ENCODE measurements at regions not wholly inside any gene's neighbourhood (a gene's known extent, or its start where the extent isn't known, plus 50 kb on each side); places are given as distances from the start of the nearest gene placed in this dataset.
"Not testable (repeated sequence)": the region's sequence is repeated elsewhere in the genome, so short reads cannot be mapped to it uniquely, and the experiment has no call there.

- no peak for DNase-seq
Measured at GRCh38 chr3:164365242-164365641, 713.1 kb downstream of the SI start.

- DNase-seq = peak in 1 of 2 experiments; percentile 19
Measured at GRCh38 chr3:164364111-164364510, 714.2 kb downstream of the SI start.

- DNase-seq = peak in 1 of 2 experiments; percentile 34
Measured at GRCh38 chr3:164360738-164361406, 717.4 kb downstream of the SI start.

- no peak for DNase-seq
Measured at GRCh38 chr3:164360078-164360578, 718.2 kb downstream of the SI start.

GRCh38 chr3:164352991-164353390 is 725.3 kb downstream of the SI start:
- no peak for DNase-seq

- DNase-seq = no peak
Measured at GRCh38 chr3:164351131-164351530, 727.2 kb downstream of the SI start.

- not testable (repeated sequence) for DNase-seq
Measured at GRCh38 chr3:164342206-164342605, 736.1 kb downstream of the SI start.

- DNase-seq = no peak
Measured at GRCh38 chr3:164341086-164341485, 737.2 kb downstream of the SI start.

GRCh38 chr3:164340273-164340672 is 738.0 kb downstream of the SI start:
- no peak for DNase-seq

- DNase-seq = peak in 1 of 2 experiments; percentile 63
Measured at GRCh38 chr3:164332831-164333802, 745.2 kb downstream of the SI start.

GRCh38 chr3:164326714-164327113 is 751.6 kb downstream of the SI start:
- DNase-seq = no peak

- peak in 1 of 2 experiments; percentile 48 for DNase-seq
Measured at GRCh38 chr3:164320962-164321361, 757.3 kb downstream of the SI start.

- DNase-seq = no peak
Measured at GRCh38 chr3:164306042-164306441, 772.3 kb downstream of the SI start.

GRCh38 chr3:164303894-164304293 is 774.4 kb downstream of the SI start:
- no peak for DNase-seq

GRCh38 chr3:164302622-164303021 is 775.7 kb downstream of the SI start:
- DNase-seq = no peak

GRCh38 chr3:164291486-164291885 is 786.8 kb downstream of the SI start:
- not testable (repeated sequence) for DNase-seq

GRCh38 chr3:164278550-164278949 is 799.7 kb downstream of the SI start:
- DNase-seq = no peak

- no peak for DNase-seq
Measured at GRCh38 chr3:164267053-164267452, 811.2 kb downstream of the SI start.

GRCh38 chr3:164250923-164251322 is 827.4 kb downstream of the SI start:
- DNase-seq = no peak

- DNase-seq = no peak
Measured at GRCh38 chr3:164236851-164237250, 841.4 kb downstream of the SI start.

GRCh38 chr3:164235289-164236028 is 842.8 kb downstream of the SI start:
- DNase-seq = no peak

GRCh38 chr3:164233951-164234350 is 844.3 kb downstream of the SI start:
- no peak for DNase-seq

GRCh38 chr3:164231718-164232117 is 846.6 kb downstream of the SI start:
- no peak for DNase-seq
